Liver (tissue), 8 donors: ENCODE measurements at regions not wholly inside any gene's neighbourhood (a gene's known extent, or its start where the extent isn't known, plus 50 kb on each side); places are given as distances from the start of the nearest gene placed in this dataset.

ENCODE experiments used
- DNase-seq: peaks from one replicate; pipeline ENCODE4 v3.0.0-alpha.2; 2017; ENCODE audit warnings: low spot score
- H3K27ac ChIP-seq, 2 donors: one replicate each; pipeline ENCODE4 v1.7.0; 2013; ENCODE audit warnings: inconsistent platforms in 2 of 2, low read length in 2 of 2, control low read depth in 1 of 2, low read depth in 1 of 2, mild to moderate bottlenecking in 1 of 2
- H3K27me3 ChIP-seq, 4 donors: one replicate each; pipeline versions ENCODE4 v1.6.1 to v1.7.0; 2013; ENCODE audit warnings: low read length in 3 of 4, inconsistent platforms in 1 of 4, mild to moderate bottlenecking in 1 of 4, moderate library complexity in 1 of 4; ENCODE audit not compliant: control insufficient read depth in 4 of 4, insufficient read depth in 4 of 4
- H3K36me3 ChIP-seq, 4 donors: one replicate each; pipeline versions ENCODE4 v1.6.1 to v1.7.0; 2013; ENCODE audit warnings: low read length in 3 of 4, mild to moderate bottlenecking in 3 of 4, low read depth in 1 of 4, moderate library complexity in 1 of 4; ENCODE audit not compliant: control insufficient read depth in 4 of 4, insufficient read depth in 3 of 4
- H3K4me1 ChIP-seq, 4 donors: one replicate each; pipeline versions ENCODE4 v1.6.1 to v1.7.0; 2013; ENCODE audit warnings: low read length in 3 of 4, mild to moderate bottlenecking in 3 of 4, moderate library complexity in 1 of 4; ENCODE audit not compliant: control insufficient read depth in 4 of 4, insufficient read depth in 4 of 4
- H3K4me3 ChIP-seq, 3 donors: one replicate each; pipeline versions ENCODE4 v1.6.1 to v1.7.0; 2013; ENCODE audit warnings: low read length in 3 of 3, control low read depth in 1 of 3, low read depth in 1 of 3, mild to moderate bottlenecking in 1 of 3
- H3K9ac ChIP-seq, 2 donors: one replicate each; pipeline ENCODE4 v1.7.0; 2013; ENCODE audit warnings: low read length in 2 of 2, mild to moderate bottlenecking in 2 of 2, moderate library complexity in 2 of 2, control low read depth in 1 of 2, low read depth in 1 of 2
- H3K9me3 ChIP-seq, 4 donors: one replicate each; pipeline versions ENCODE4 v1.6.1 to v1.7.0; 2013; ENCODE audit warnings: low read length in 3 of 4; ENCODE audit not compliant: control insufficient read depth in 4 of 4
- EGR1 ChIP-seq, 2 donors: IDR thresholded peaks; 2 replicates each; pipeline ENCODE4 v1.6.1; 2016 to 2018; ENCODE audit warnings: antibody characterized with exemption in 2 of 2, low read depth in 2 of 2
- FOXA2 ChIP-seq: IDR thresholded peaks from 2 replicates; pipeline ENCODE4 v1.6.1; 2016; ENCODE audit warnings: antibody characterized with exemption
- GABPA ChIP-seq, 2 donors: IDR thresholded peaks in 1 of 2; conservative IDR thresholded peaks in 1 of 2; 2 replicates each; pipeline ENCODE4 v1.6.1; 2016; ENCODE audit warnings: antibody characterized with exemption in 2 of 2, mild to moderate bottlenecking in 1 of 2, moderate library complexity in 1 of 2
- HNF4A ChIP-seq, 2 donors: conservative IDR thresholded peaks; 2 replicates each; pipeline ENCODE4 v1.6.1; 2016; ENCODE audit warnings: antibody characterized with exemption in 2 of 2, mild to moderate bottlenecking in 2 of 2
- HNF4G ChIP-seq: IDR thresholded peaks from 2 replicates; pipeline ENCODE4 v1.6.1; 2016; ENCODE audit warnings: antibody characterized with exemption
- JUND ChIP-seq, 2 donors: IDR thresholded peaks; 2 replicates each; pipeline ENCODE4 v1.6.1; 2016; ENCODE audit warnings: antibody characterized with exemption in 2 of 2
- NR2F2 ChIP-seq: IDR thresholded peaks from 2 replicates; pipeline ENCODE4 v1.6.1; 2016; ENCODE audit warnings: antibody characterized with exemption
- RXRA ChIP-seq, 2 donors: IDR thresholded peaks; 2 replicates each; pipeline ENCODE4 v1.6.1; 2017 to 2018; ENCODE audit warnings: antibody characterized with exemption in 2 of 2, mild to moderate bottlenecking in 1 of 2
- SP1 ChIP-seq: IDR thresholded peaks from 2 replicates; pipeline ENCODE4 v1.6.1; 2018; ENCODE audit warnings: antibody characterized with exemption, mild to moderate bottlenecking
- TAF1 ChIP-seq: conservative IDR thresholded peaks from 2 replicates; pipeline ENCODE4 v1.6.1; 2016; ENCODE audit warnings: antibody characterized with exemption, mild to moderate bottlenecking
- YY1 ChIP-seq: IDR thresholded peaks from 2 replicates; pipeline ENCODE4 v1.6.1; 2016; ENCODE audit warnings: antibody characterized with exemption, mild to moderate bottlenecking
- WGBS: extraction: QIAGEN DNeasy Blood & Tissue Kit; methylation state at CpG from one replicate; pipeline ENCODE4 v1.1.7; 2013; 5-methylcytosine and 5-hydroxymethylcytosine counted together
- TF ChIP-seq, protein P1 (sequence below): fragments of 150-350 bp; IDR thresholded peaks from 2 replicates; pipeline ENCODE4 v1.5.1; 2017; ENCODE audit warnings: improper control_type of control experiment, low read depth, low read length; ENCODE audit not compliant: missing input control
- TF ChIP-seq, protein P2 (sequence below): IDR thresholded peaks from 2 replicates; pipeline ENCODE4 v1.6.1; 2016; ENCODE audit warnings: antibody characterized with exemption
- TF ChIP-seq, protein P3 (sequence below): IDR thresholded peaks from 2 replicates; pipeline ENCODE4 v1.6.1; 2016; ENCODE audit warnings: antibody characterized with exemption
- TF ChIP-seq, protein P4 (sequence below): IDR thresholded peaks from 2 replicates; pipeline ENCODE4 v1.6.1; 2016; ENCODE audit warnings: antibody characterized with exemption, mild to moderate bottlenecking
- TF ChIP-seq, protein P5 (sequence below): IDR thresholded peaks from 2 replicates; pipeline ENCODE4 v1.6.1; 2016; ENCODE audit warnings: antibody characterized with exemption
- donor health status: healthy.
- donor health status: healthy.
- donor health status: healthy.
- donor health status: healthy.
- donor health status: healthy.

DNA sequence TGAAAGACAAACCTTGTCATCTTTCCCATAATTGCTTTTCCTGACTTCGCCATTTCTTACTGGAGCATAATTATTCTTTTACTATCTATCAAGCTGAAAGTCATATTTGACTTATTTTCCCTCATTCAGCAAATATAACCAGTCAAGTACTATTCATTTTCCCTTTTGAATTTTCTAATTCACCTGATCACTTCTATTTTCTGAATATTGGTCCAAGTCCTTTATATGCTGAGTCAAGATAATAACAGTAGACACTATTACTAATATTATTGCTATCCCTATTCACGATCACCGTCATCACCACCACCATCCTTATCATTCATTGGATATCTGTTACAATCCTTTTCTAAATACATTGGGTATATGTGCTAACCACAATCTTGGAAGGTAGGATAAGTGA is 728.0 kb downstream of the NOVA1 start (continued):
- TF ChIP-seq, protein P1, sequence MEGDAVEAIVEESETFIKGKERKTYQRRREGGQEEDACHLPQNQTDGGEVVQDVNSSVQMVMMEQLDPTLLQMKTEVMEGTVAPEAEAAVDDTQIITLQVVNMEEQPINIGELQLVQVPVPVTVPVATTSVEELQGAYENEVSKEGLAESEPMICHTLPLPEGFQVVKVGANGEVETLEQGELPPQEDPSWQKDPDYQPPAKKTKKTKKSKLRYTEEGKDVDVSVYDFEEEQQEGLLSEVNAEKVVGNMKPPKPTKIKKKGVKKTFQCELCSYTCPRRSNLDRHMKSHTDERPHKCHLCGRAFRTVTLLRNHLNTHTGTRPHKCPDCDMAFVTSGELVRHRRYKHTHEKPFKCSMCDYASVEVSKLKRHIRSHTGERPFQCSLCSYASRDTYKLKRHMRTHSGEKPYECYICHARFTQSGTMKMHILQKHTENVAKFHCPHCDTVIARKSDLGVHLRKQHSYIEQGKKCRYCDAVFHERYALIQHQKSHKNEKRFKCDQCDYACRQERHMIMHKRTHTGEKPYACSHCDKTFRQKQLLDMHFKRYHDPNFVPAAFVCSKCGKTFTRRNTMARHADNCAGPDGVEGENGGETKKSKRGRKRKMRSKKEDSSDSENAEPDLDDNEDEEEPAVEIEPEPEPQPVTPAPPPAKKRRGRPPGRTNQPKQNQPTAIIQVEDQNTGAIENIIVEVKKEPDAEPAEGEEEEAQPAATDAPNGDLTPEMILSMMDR = no peak
- TF ChIP-seq, protein P2, sequence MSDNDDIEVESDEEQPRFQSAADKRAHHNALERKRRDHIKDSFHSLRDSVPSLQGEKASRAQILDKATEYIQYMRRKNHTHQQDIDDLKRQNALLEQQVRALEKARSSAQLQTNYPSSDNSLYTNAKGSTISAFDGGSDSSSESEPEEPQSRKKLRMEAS = no peak
- TF ChIP-seq RXRA (IDR thresholded peaks at IDR 0.05) (no peak), EGR1 (IDR thresholded peaks at IDR 0.05; ENCODE audit: low read depth in 2 of 2) (no peak)
- TF ChIP-seq, protein P3, sequence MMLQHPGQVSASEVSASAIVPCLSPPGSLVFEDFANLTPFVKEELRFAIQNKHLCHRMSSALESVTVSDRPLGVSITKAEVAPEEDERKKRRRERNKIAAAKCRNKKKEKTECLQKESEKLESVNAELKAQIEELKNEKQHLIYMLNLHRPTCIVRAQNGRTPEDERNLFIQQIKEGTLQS = no peak

DNA sequence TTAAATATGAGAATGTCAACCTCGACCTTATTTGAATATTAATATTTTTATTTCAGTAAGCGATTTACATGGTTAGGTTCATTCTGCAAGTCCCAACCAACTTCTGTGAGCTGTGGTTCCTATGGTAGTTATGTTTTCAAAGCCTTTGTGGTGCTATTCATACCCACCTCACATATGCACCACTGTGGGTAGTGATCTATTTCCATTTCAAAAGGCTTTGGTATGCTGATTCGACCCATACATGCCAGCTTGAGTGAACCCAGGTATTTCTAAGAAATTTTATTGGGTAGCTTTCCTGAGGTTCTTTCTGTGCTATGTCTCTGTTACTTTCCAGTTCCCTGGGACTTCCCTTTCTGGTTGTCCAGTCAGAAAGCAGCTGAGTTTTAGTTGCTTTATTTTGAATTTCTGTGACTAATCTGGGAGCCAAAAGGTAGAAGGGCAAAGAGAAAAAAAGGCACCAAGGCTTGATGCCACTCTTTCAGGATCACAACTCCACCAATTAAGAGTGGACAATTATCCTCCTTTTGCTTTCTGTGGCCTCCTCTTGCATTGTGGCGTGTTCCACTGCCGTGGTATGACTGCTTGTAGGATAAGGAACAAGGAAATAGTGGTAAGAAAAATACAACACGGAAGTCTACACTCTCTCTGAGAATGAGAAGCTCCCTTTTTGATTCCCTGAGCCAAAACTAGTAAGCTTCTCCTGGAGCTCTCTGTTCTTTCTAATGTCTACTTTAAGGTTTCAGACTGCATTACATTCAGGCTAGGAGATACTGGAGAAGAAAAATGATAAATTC is 729.1 kb downstream of the NOVA1 start:
- 50% methylated on average over 6 of the region's 6 CpGs for WGBS
- Histone ChIP-seq H3K4me1 (no peaks in the 10 kb centered on the region), H3K36me3 (no peaks in the 10 kb centered on the region), H3K4me3 (no peak overlapping the region), H3K9me3 (no peaks in the 10 kb centered on the region), H3K27me3 (no peaks in the 10 kb centered on the region), H3K9ac (no peak overlapping the region), H3K27ac (no peak overlapping the region)
- TF ChIP-seq EGR1 (IDR thresholded peaks at IDR 0.05; ENCODE audit: low read depth in 2 of 2) (no peak), HNF4G (no peak), YY1 (no peak)
- TF ChIP-seq, protein P2 = no peak
- DNase-seq = no peak

DNA sequence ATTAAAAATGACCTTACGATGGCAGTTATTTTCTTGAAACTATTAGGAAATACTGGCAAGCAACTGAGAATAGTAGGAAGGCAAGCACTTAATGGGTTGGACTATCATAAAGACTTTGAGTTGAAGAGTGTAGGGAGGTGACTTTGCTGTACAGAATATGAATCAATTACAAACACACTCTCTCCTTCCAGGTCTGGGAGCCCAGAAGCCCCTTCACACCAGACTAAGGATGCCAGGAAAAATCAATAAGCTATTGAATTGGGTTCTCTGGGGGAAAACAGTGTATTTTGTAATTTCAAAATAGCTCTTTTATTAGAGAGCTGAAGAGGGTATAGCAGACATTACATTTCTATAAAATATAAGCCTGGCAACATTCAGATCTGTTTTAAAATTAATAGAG is 736.4 kb downstream of the NOVA1 start:
- 65% methylated on average over 1 of the region's 1 CpG for WGBS
- no peak for TF ChIP-seq YY1
- TF ChIP-seq, protein P4, sequence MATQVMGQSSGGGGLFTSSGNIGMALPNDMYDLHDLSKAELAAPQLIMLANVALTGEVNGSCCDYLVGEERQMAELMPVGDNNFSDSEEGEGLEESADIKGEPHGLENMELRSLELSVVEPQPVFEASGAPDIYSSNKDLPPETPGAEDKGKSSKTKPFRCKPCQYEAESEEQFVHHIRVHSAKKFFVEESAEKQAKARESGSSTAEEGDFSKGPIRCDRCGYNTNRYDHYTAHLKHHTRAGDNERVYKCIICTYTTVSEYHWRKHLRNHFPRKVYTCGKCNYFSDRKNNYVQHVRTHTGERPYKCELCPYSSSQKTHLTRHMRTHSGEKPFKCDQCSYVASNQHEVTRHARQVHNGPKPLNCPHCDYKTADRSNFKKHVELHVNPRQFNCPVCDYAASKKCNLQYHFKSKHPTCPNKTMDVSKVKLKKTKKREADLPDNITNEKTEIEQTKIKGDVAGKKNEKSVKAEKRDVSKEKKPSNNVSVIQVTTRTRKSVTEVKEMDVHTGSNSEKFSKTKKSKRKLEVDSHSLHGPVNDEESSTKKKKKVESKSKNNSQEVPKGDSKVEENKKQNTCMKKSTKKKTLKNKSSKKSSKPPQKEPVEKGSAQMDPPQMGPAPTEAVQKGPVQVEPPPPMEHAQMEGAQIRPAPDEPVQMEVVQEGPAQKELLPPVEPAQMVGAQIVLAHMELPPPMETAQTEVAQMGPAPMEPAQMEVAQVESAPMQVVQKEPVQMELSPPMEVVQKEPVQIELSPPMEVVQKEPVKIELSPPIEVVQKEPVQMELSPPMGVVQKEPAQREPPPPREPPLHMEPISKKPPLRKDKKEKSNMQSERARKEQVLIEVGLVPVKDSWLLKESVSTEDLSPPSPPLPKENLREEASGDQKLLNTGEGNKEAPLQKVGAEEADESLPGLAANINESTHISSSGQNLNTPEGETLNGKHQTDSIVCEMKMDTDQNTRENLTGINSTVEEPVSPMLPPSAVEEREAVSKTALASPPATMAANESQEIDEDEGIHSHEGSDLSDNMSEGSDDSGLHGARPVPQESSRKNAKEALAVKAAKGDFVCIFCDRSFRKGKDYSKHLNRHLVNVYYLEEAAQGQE = no peak
- TF ChIP-seq HNF4A (conservative IDR thresholded peaks at IDR 0.05) = no peak
- no peak for TF ChIP-seq JUND (IDR thresholded peaks at IDR 0.05)
- TF ChIP-seq, protein P3 = no peak
- TF ChIP-seq NR2F2 = no peak
- no peak for TF ChIP-seq GABPA (IDR thresholded peaks at IDR 0.05 in 1 of 2, conservative IDR thresholded peaks at IDR 0.05 in 1 of 2)
- no peak for TF ChIP-seq FOXA2
- TF ChIP-seq, protein P2 = no peak
- no peak for TF ChIP-seq TAF1
- TF ChIP-seq, protein P5, sequence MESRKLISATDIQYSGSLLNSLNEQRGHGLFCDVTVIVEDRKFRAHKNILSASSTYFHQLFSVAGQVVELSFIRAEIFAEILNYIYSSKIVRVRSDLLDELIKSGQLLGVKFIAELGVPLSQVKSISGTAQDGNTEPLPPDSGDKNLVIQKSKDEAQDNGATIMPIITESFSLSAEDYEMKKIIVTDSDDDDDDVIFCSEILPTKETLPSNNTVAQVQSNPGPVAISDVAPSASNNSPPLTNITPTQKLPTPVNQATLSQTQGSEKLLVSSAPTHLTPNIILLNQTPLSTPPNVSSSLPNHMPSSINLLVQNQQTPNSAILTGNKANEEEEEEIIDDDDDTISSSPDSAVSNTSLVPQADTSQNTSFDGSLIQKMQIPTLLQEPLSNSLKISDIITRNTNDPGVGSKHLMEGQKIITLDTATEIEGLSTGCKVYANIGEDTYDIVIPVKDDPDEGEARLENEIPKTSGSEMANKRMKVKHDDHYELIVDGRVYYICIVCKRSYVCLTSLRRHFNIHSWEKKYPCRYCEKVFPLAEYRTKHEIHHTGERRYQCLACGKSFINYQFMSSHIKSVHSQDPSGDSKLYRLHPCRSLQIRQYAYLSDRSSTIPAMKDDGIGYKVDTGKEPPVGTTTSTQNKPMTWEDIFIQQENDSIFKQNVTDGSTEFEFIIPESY = no peak
- TF ChIP-seq EGR1 (IDR thresholded peaks at IDR 0.05; ENCODE audit: low read depth in 2 of 2) = no peak
- no peak for TF ChIP-seq SP1
- Histone ChIP-seq H3K4me1 (no peaks in the 10 kb centered on the region), H3K27ac (no peak overlapping the region), H3K9me3 (no peaks in the 10 kb centered on the region), H3K27me3 (no peaks in the 10 kb centered on the region), H3K36me3 (no peaks in the 10 kb centered on the region), H3K4me3 (no peak overlapping the region), H3K9ac (no peak overlapping the region)
- DNase-seq = no peak
